A549 (cell line): ENCODE measurements at regions not wholly inside any gene's neighbourhood (a gene's known extent, or its start where the extent isn't known, plus 50 kb on each side); places are given as distances from the start of the nearest gene placed in this dataset.
A peak's percentile ranks its signal among the peaks of the same experiment; 100 is the strongest.

ENCODE experiments used
- ATAC-seq, 2 experiments: fragments of 200-7000 bp in 1 of 2; fragments of >200 bp in 1 of 2; cut with Nextera tagmentation in 1 of 2; cut with Tn5 transposase in 1 of 2; 3 replicates each; pipeline versions ENCODE4 v1.8.0 to v1.9.1; 2018 to 2020; ENCODE audit warnings: mild to moderate bottlenecking in 1 of 2, moderate library complexity in 1 of 2
- CTCF ChIA-PET: fragments of 300-600 bp; sonication (Branson Sonifier 250); formaldehyde crosslinking; extraction: SDS; loops from one replicate; lab custom pipeline; 2021; ENCODE audit warnings: antibody characterized with exemption, inconsistent platforms; lab: Yijun Ruan, JAX
- POLR2A ChIA-PET: fragments of 350-600 bp; formaldehyde crosslinking; extraction: SDS; loops from one replicate; lab custom pipeline; 2021; ENCODE audit warnings: antibody characterized with exemption, inconsistent platforms; lab: Yijun Ruan, JAX
- DNase-seq, 2 experiments: peaks; one replicate each; pipeline versions ENCODE4 v3.0.0 to v3.0.0-alpha.2; 2011 to 2016; ENCODE audit warnings: low read depth in 1 of 2, low spot score in 1 of 2
- FAIRE-seq: peaks from 2 replicates; lab custom pipeline; 2011; peaks lifted over from hg19 to GRCh38; lab: Jason Lieb, UNC
- H3K27ac ChIP-seq, 2 experiments: fragments of >200 bp; sonication (Bioruptor Twin); formaldehyde crosslinking; 3 replicates each; pipeline ENCODE4 v1.5.1; 2016 to 2017
- H3K4me1 ChIP-seq: fragments of >200 bp; sonication (Bioruptor Twin); formaldehyde crosslinking; 3 replicates; pipeline ENCODE4 v1.6.1; 2016
- H3K4me2 ChIP-seq: fragments of >200 bp; sonication (Bioruptor Twin); formaldehyde crosslinking; 3 replicates; pipeline ENCODE4 v1.6.1; 2016
- H3K4me3 ChIP-seq: fragments of >200 bp; sonication (Bioruptor Twin); formaldehyde crosslinking; 3 replicates; pipeline ENCODE4 v1.5.1; 2016
- H3K9me3 ChIP-seq: fragments of >200 bp; sonication (Bioruptor Twin); formaldehyde crosslinking; 3 replicates; pipeline ENCODE4 v1.6.1; 2016
- CBX8 ChIP-seq: fragments of 200-600 bp; sonication (generic); IDR thresholded peaks from 2 replicates; pipeline ENCODE4 v1.6.1; 2016
- EHF ChIP-seq: fragments of 250-450 bp; sonication (Bioruptor Pico); IDR thresholded peaks from 2 replicates; pipeline ENCODE4 v1.5.0; 2020; ENCODE audit warnings: mild to moderate bottlenecking
- ELK1 ChIP-seq: fragments of 150-350 bp; IDR thresholded peaks from 2 replicates; pipeline ENCODE4 v1.6.1; 2014; ENCODE audit warnings: low read depth, mild to moderate bottlenecking, low read length
- FOSL2 ChIP-seq, 2 experiments: fragments of 450-650 bp in 1 of 2; fragments of >200 bp in 1 of 2; sonication (Bioruptor Twin) in 1 of 2; formaldehyde crosslinking; IDR thresholded peaks; 2 replicates each; pipeline versions ENCODE4 v1.5.0 to v1.6.1; 2016 to 2020; ENCODE audit warnings: mild to moderate bottlenecking in 1 of 2, moderate library complexity in 1 of 2
- HES2 ChIP-seq: fragments of >200 bp; sonication (Bioruptor Twin); formaldehyde crosslinking; IDR thresholded peaks from 2 replicates; pipeline ENCODE4 v1.6.1; 2016
- HEYL ChIP-seq: fragments of 250-450 bp; sonication (Bioruptor Pico); IDR thresholded peaks from 2 replicates; pipeline ENCODE4 v1.8.0; 2021; ENCODE audit warnings: mild to moderate bottlenecking, moderate library complexity
- HMGXB4 ChIP-seq: fragments of 250-450 bp; sonication (Bioruptor Pico); IDR thresholded peaks from 2 replicates; pipeline ENCODE4 v1.5.0; 2021; ENCODE audit warnings: mild to moderate bottlenecking, moderate library complexity, borderline replicate concordance
- HOXB13 ChIP-seq: fragments of 250-450 bp; sonication (Bioruptor Pico); IDR thresholded peaks from 2 replicates; pipeline ENCODE4 v1.5.0; 2020; ENCODE audit warnings: low read depth, mild to moderate bottlenecking, moderate library complexity
- JUNB ChIP-seq: fragments of >200 bp; sonication (Bioruptor Twin); formaldehyde crosslinking; IDR thresholded peaks from 2 replicates; pipeline ENCODE4 v1.6.1; 2016
- KDM1A ChIP-seq: fragments of 200-600 bp; sonication (generic); IDR thresholded peaks from 2 replicates; pipeline ENCODE4 v1.6.1; 2016; ENCODE audit warnings: low read depth, mild to moderate bottlenecking
- MAX ChIP-seq: IDR thresholded peaks from 2 replicates; pipeline ENCODE4 v1.6.1; 2012
- NFE2L2 ChIP-seq: fragments of 150-350 bp; conservative IDR thresholded peaks from 2 replicates; pipeline ENCODE4 v1.6.1; 2014; ENCODE audit warnings: low read length
- NR3C1 ChIP-seq: fragments of >200 bp; sonication (Bioruptor Twin); formaldehyde crosslinking; IDR thresholded peaks from 3 replicates; pipeline ENCODE4 v1.6.1; 2017
- PBX3 ChIP-seq: IDR thresholded peaks from 2 replicates; pipeline ENCODE4 v1.6.1; 2012
- RAD21 ChIP-seq, 2 experiments: fragments of >200 bp in 1 of 2; sonication (Bioruptor Twin) in 1 of 2; formaldehyde crosslinking in 1 of 2; IDR thresholded peaks in 1 of 2; conservative IDR thresholded peaks in 1 of 2; 2 replicates in 1 of 2; 3 replicates in 1 of 2; pipeline ENCODE4 v1.6.1; 2012 to 2018; ENCODE audit warnings: inconsistent platforms in 1 of 2
- RARB ChIP-seq: fragments of 250-450 bp; sonication (Bioruptor Pico); IDR thresholded peaks from 2 replicates; pipeline ENCODE4 v1.8.0; 2021; ENCODE audit warnings: mild to moderate bottlenecking, moderate library complexity
- RFX5 ChIP-seq: fragments of 450-650 bp; IDR thresholded peaks from 2 replicates; pipeline ENCODE4 v1.7.1; 2014; ENCODE audit warnings: antibody characterized with exemption, mild to moderate bottlenecking, moderate library complexity
- SMC3 ChIP-seq: fragments of >200 bp; sonication (Bioruptor Twin); formaldehyde crosslinking; IDR thresholded peaks from 3 replicates; pipeline ENCODE4 v1.6.1; 2018; ENCODE audit warnings: inconsistent platforms
- TP53 ChIP-seq: fragments of 250-450 bp; sonication (Bioruptor Pico); IDR thresholded peaks from 2 replicates; pipeline ENCODE4 v1.5.0; 2021; ENCODE audit warnings: mild to moderate bottlenecking, moderate library complexity
- ZC3H11A ChIP-seq: fragments of 450-650 bp; IDR thresholded peaks from 2 replicates; pipeline ENCODE4 v1.6.1; 2014; ENCODE audit warnings: antibody characterized with exemption, mild to moderate bottlenecking
- ZSCAN20 ChIP-seq: fragments of 250-450 bp; sonication (Bioruptor Pico); IDR thresholded peaks from 2 replicates; pipeline ENCODE4 v1.8.0; 2022; ENCODE audit warnings: mild to moderate bottlenecking, moderate library complexity
- WGBS: methylation state at CpG from one replicate; pipeline ENCODE4 v1.1.6; 2017; ENCODE audit errors: missing lambda C conversion rate; 5-methylcytosine and 5-hydroxymethylcytosine counted together

GRCh38 chr14:73771848-73772638 is 57.9 kb upstream of the PNMA1 start:
- Histone ChIP-seq H3K4me2 (no peak overlapping the region), H3K27ac (0 out of 6 replicates have a peak overlapping the region, but pooled peaks of 1 of the 2 experiments have one; percentile 13), H3K4me1 (peaks cover 19% of the 10 kb centered on the region), H3K4me3 (no peak overlapping the region), H3K9me3 (no peaks in the 10 kb centered on the region)
- WGBS = 66% methylated on average over 7 of the region's 7 CpGs
- CTCF ChIA-PET = interaction anchor here (0.6 to 4.3 kb wide), 5 partner anchors 9 to 41 kb away, joined by 3 to 22 read pairs (median 3); a partner anchor contains a TSS
- ATAC-seq (peak; percentile 11 to 40; a peak in 3 of 6 replicates), DNase-seq (no peak), FAIRE-seq (no peak)
- POLR2A ChIA-PET = interaction anchor here (1.3 kb wide), 1 partner anchor 13 kb away, joined by 3 read pairs; no protein-coding TSS in a partner anchor
- TF ChIP-seq FOSL2 (IDR thresholded peaks at IDR 0.05) (no peak), FOSL2 (CRISPR knock-in tag; IDR thresholded peaks at IDR 0.05) (0 out of 2 replicates have a peak, but pooled peaks have one; percentile 9), PBX3 (no peak), RARB (no peak)

GRCh38 chr14:73770977-73771847 is 57.0 kb upstream of the PNMA1 start:
- Histone ChIP-seq H3K4me2 (no peak overlapping the region), H3K4me1 (peaks cover 19% of the 10 kb centered on the region), H3K27ac (0 out of 6 replicates have a peak overlapping the region, but pooled peaks of 1 of the 2 experiments have one; percentile 13), H3K4me3 (no peak overlapping the region)
- FAIRE-seq (no peak), DNase-seq (no peak), ATAC-seq (no peak)
- ChIA-PET POLR2A (interaction anchor here (1.3 kb wide), 1 partner anchor 14 kb away, joined by 3 read pairs; no protein-coding TSS in a partner anchor), CTCF (interaction anchor here (0.7 to 4.3 kb wide), 2 partner anchors 12 to 20 kb away, joined by 3 to 22 read pairs; a partner anchor contains a TSS)
- no peak for TF ChIP-seq SMC3
- TF ChIP-seq, all 56 proteins: peak for 0
- WGBS = 88% methylated on average over 17 of the region's 18 CpGs
- H3K9me3 ChIP-seq = no peaks in the 10 kb centered on the region

- no peak for FAIRE-seq
- CTCF ChIA-PET = interaction anchor here (0.9 to 2.0 kb wide), 6 partner anchors 8 to 40 kb away, joined by 3 to 8 read pairs (median 4); a partner anchor contains a TSS
- H3K27ac ChIP-seq = no peak overlapping the region
- no peak overlapping the region for H3K4me3 ChIP-seq
- no peak overlapping the region for H3K4me2 ChIP-seq
- no peak for ATAC-seq
- no peaks in the 10 kb centered on the region for H3K9me3 ChIP-seq
- TF ChIP-seq JUNB (no peak), RFX5 (no peak), FOSL2 (IDR thresholded peaks at IDR 0.05) (no peak), FOSL2 (CRISPR knock-in tag; IDR thresholded peaks at IDR 0.05) (no peak), HEYL (CRISPR knock-in tag) (no peak), RARB (no peak), HMGXB4 (no peak), HOXB13 (no peak), PBX3 (no peak), RAD21 (conservative IDR thresholded peaks at IDR 0.05 in 1 of 2, IDR thresholded peaks at IDR 0.05 in 1 of 2) (no peak), CBX8 (no peak), ZC3H11A (no peak), NFE2L2 (no peak), EHF (CRISPR knock-in tag) (no peak), ELK1 (no peak), MAX (no peak), NR3C1 (no peak), KDM1A (no peak), TP53 (CRISPR knock-in tag) (no peak), HES2 (no peak), ZSCAN20 (CRISPR knock-in tag) (no peak)
- TF ChIP-seq, all 56 proteins: peak for 0
- POLR2A ChIA-PET = no interaction called here
- WGBS = 95% methylated on average over 4 of the region's 4 CpGs
- peaks cover 45% of the 10 kb centered on the region for H3K4me1 ChIP-seq
- DNase-seq = no peak
These were observed 53.9 kb upstream of the PNMA1 start for GRCh38 chr14:73768107-73768506.
